AG10803 (cell line): ENCODE measurements at regions not wholly inside any gene's neighbourhood (a gene's known extent, or its start where the extent isn't known, plus 50 kb on each side); places are given as distances from the start of the nearest gene placed in this dataset.
A peak's percentile ranks its signal among the peaks of the same experiment; 100 is the strongest.
"Not testable (repeated sequence)": the region's sequence is repeated elsewhere in the genome, so short reads cannot be mapped to it uniquely, and the experiment has no call there.

ENCODE experiments used
- DNase-seq: peaks from one replicate; pipeline ENCODE4 v3.0.0; 2010; ENCODE audit warnings: low read depth
- H3K4me3 ChIP-seq: 2 replicates; pipeline ENCODE4 v1.5.1; 2011; ENCODE audit warnings: mild to moderate bottlenecking, low read length, control low read depth
- CTCF ChIP-seq: conservative IDR thresholded peaks from 2 replicates; pipeline ENCODE4 v1.5.1; 2011; ENCODE audit warnings: mild to moderate bottlenecking, low read length, control low read depth, inconsistent platforms

DNA sequence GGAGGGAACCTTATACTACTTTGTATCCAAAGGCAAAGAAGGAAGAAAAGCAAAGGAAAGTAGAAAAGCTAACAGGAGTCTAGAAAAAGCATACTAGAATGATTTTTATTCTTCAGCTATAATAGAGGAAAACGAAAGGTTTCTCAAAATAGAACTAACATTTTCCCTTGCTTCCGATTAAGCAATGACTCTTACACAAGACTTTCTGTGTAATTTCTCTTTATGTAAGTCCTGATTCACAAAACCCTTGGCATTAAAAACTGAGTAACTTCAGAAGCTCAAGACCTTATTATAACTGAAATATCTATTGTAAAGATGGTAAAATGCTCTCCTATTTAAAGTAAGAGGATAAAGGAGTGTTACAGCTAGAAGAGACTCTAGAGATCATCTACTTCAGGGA lies 97.4 kb downstream of the DTWD1 start:
- H3K4me3 ChIP-seq = no peak overlapping the region
- no peak for TF ChIP-seq CTCF
- DNase-seq = peak; percentile 83

GRCh38 chr15:49718846-49719245 lies 98.0 kb downstream of the DTWD1 start:
- no peak for DNase-seq
- H3K4me3 ChIP-seq = no peak overlapping the region
- TF ChIP-seq CTCF = no peak

DNA sequence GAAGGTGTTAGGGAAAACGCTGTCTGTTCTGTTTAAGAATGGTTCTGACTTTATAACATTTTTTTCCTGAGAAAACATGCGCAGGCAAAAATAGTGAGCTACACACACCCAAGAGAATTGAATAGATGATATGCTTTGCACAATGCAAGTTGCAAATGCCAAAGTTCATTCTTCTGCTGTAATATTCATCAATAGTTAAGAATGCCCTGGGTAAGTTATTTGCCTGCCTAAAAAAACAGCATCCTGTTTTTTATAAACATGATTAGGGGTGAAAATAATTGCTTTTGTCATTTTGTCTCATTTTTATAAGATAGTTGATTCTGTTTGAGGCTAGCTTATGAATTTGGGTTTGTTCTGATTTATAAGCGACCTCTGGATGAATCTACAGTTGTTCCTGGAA lies 99.4 kb downstream of the DTWD1 start:
- no peak overlapping the region for H3K4me3 ChIP-seq
- DNase-seq = peak; percentile 46
- no peak for TF ChIP-seq CTCF

GRCh38 chr15:49721091-49721490 lies 100.2 kb downstream of the DTWD1 start:
- DNase-seq = peak; percentile 49
- H3K4me3 ChIP-seq = no peak overlapping the region
- no peak for TF ChIP-seq CTCF

- TF ChIP-seq CTCF = no peak
- no peak for DNase-seq
- H3K4me3 ChIP-seq = no peak overlapping the region
Observed at GRCh38 chr15:49721621-49722020, 100.8 kb downstream of the DTWD1 start.

- H3K4me3 ChIP-seq = no peak overlapping the region
- no peak for DNase-seq
- TF ChIP-seq CTCF = no peak
Observed at GRCh38 chr15:49723981-49724380, 103.1 kb downstream of the DTWD1 start.

- DNase-seq = no peak
- TF ChIP-seq CTCF = no peak
Observed at GRCh38 chr15:49731187-49732099, 110.6 kb downstream of the DTWD1 start.

GRCh38 chr15:49732109-49732508 lies 111.3 kb downstream of the DTWD1 start:
- not testable (repeated sequence) for DNase-seq, H3K4me3 ChIP-seq

More at GRCh38 chr15:49731187-49732099, 110.6 kb downstream of the DTWD1 start:
- no peak overlapping the region for H3K4me3 ChIP-seq

- not testable (repeated sequence) for DNase-seq
Observed at GRCh38 chr15:49734089-49734488, 113.2 kb downstream of the DTWD1 start.

More at GRCh38 chr15:49734089-49734488, 113.2 kb downstream of the DTWD1 start:
- H3K4me3 ChIP-seq = not testable (repeated sequence)
